Keratinocyte (primary cell): ENCODE measurements at regions not wholly inside any gene's neighbourhood (a gene's known extent, or its start where the extent isn't known, plus 50 kb on each side); places are given as distances from the start of the nearest gene placed in this dataset.

Experiments used
- CTCF ChIP-seq, 3 experiments: IDR thresholded peaks in 1 of 3; conservative IDR thresholded peaks in 1 of 3; optimal IDR thresholded peaks in 1 of 3; 2 replicates in 2 of 3; 3 replicates in 1 of 3; pipeline versions ENCODE3 to v1.5.1; 2011; ENCODE audit warnings: low read length in 3 of 3, mild to moderate bottlenecking in 3 of 3, moderate library complexity in 2 of 3, control low read depth in 1 of 3, inconsistent platforms in 1 of 3; ENCODE audit not compliant: insufficient read depth in 2 of 3; ENCODE audit errors: extremely low read depth in 1 of 3
- EZH2 ChIP-seq: IDR thresholded peaks from one replicate; pipeline ENCODE4 v1.6.1; 2012; ENCODE audit warnings: inconsistent platforms, mild to moderate bottlenecking, low read length, moderate library complexity

- no peak for TF ChIP-seq CTCF (optimal IDR thresholded peaks at IDR 0.05 in 1 of 3, IDR thresholded peaks at IDR 0.05 in 1 of 3, conservative IDR thresholded peaks at IDR 0.05 in 1 of 3; ENCODE audit: extremely low read depth in 1 of 3, insufficient read depth in 2 of 3, low read length in 3 of 3)
- no peak for TF ChIP-seq EZH2
Measured at GRCh38 chr2:220569112-220569897, 941.9 kb downstream of the SLC4A3 start.
